HG02870 (cell line): ENCODE measurements at regions not wholly inside any gene's neighbourhood (a gene's known extent, or its start where the extent isn't known, plus 50 kb on each side); places are given as distances from the start of the nearest gene placed in this dataset.
"Not testable (repeated sequence)": the region's sequence is repeated elsewhere in the genome, so short reads cannot be mapped to it uniquely, and the experiment has no call there.

ENCODE experiments used
- ATAC-seq: cut with Tn5 transposase; IDR thresholded peaks from one replicate; pipeline ENCODE4 v1.9.1; 2021; ENCODE audit warnings: mild to moderate bottlenecking, moderate library complexity; ENCODE audit not compliant: unreplicated experiment

DNA sequence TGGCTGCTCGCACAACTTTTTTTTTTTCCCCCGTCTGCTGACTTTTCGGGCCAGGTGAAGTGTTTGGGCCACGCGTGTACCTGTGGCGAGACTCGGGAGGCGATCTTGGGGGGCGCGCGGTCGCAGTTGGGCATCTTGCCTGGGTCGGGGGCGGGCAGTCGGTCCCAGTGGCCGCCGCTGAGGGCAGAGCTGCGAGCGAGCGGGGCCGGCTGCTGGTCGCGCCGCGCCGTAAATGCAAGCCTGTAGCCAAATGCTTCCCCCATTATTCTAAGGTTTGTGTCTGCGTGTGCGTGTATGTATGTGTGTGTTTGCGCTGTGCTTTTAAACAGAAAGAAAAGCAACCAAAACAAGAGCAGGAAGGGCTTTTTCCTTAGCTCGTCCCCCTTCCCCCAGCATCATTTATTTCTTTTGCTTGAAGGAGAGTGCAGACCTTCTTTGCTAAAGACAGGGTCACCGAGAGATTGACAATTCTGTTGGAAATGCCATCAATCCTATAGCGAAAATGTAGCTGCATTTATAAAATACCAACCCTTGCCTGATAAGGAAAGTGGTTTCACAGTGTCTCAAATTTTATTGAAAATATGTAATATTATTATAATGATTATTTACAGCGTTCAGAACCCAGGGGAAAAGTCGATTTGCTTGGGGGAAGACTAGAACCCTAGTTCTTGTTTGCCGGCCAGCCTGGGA is 143.2 kb upstream of the ZNF536 start:
- ATAC-seq = no peak

DNA sequence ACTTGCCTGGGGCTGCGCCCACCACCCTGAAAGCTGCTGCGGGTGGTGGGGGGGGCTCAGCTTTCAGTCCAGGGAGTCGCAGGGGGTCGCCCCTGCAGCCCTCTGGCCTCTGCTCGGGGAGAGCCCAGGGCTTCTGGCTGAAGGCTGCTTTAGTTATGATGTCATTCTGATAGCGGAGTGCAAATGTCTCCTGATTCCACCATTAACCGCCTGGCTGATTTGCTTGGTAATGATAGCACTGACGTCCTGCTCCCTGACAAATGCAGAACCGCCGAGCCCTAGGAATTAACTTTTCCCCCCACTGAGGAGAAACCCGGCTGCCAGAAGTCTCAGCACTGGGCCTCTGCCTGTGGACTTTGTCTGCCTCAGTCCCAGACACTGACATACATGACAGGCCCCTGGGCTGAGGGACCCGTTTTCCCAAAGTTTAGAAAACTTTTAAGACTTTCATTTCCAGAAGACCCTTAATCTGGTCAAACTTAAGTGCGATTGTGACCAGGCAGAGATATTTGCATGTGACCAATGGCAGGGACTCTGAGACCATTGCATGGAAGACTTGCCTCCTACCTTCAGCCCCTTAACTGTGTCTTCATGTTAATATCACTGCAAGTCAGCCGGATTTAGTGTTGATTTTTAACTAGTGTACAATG is 142.5 kb upstream of the ZNF536 start:
- no peak for ATAC-seq

DNA sequence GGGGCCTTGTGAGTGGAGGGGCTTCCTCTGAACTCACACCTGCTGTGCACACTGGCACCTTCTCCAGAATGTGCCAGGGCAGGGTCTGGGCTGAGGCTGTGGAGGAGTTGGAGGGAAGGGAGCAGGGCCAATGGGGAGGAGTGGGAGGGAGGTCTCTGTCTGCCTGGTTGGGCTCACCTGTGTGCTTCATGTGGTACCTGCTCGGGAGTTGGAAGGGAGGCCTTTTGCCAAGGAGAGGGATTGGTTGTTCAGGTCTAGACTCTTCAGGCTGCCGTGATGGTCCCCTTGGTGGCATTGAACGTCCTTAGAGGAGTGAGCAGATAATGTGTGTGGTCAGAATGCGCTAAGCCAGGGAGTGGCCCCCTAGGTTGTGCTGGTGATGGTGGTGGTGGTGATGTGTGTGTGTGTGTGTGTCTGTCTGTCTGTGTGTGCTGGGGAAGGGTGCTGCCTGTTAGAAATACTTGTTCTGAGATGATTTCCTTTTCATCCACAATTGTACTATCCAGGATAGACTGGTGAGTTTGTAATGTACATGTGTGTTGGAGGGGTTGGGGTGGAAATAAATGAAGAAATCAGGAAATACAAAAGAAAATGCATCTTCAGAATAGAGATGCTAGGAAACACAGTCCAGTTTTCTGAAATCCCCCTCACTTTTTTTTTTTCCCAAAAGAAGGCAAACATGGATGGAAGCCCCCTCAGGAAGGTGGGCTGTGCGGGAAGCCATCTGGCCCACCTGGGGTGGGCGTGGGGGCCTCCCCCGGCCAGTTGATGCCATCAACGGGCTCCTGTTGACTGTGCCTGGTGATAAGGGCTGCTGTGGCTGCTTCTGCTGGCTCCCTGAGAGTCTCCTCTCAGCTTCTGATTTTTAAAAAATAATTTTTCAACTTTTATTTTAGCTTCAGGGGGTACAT is 140.5 kb upstream of the ZNF536 start:
- no peak for ATAC-seq

DNA sequence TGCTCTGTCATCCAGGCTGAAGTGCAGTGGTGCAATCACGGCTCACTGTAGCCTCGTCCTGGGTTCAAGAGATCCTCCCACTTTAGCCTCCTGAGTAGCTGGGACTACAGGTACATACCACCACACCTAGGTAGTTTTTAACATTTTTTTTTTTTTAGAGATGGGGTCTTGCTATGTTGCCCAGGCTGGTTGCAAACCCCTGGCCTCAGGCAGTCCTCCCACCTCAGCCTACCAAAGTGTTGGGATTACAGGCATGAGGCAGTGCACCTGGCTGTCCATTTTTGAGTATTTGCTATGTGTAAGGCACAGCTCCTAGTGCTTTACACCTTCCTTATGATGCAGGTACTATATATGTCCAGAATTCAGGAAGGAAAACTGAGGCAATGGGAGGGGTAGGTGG is 138.8 kb upstream of the ZNF536 start:
- ATAC-seq = no peak

DNA sequence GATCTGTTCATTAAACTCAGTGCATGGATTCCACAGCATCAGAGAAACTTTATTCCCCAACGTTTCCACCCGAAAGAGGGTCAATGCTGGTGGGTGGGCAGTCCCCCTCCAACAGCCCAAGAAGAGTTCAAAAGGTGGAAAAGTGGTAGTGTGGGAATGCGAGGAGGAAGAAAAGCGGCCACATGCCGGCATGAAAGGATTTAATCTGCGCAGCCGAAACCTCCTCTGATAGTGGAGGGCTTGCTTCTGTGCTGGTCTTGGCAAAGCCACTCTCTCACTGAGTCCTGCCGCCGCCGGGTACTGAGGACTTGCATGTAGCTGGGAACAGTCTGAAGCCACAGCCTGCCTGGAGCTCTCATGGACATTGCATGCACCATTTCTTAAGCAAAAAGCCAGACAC is 136.2 kb upstream of the ZNF536 start:
- ATAC-seq = no peak

DNA sequence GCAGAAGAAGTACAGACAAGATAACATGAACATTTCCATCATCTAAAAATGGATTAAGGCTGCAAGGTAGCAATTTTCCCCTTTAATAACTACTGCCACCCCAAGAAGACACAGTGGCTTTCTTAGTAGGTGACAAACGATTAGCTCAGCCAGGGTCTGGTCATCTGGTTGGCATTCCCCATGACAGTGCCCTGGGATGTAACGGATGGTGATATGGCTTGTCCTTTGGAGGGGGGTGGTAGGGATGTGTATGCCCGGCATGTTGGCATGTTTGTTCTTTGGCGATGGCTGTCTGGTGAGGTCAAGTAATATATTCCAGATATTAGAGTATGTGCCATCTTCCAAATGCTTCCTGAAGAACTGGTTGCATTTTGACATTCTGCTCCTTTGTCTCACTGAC is 135.6 kb upstream of the ZNF536 start:
- no peak for ATAC-seq

DNA sequence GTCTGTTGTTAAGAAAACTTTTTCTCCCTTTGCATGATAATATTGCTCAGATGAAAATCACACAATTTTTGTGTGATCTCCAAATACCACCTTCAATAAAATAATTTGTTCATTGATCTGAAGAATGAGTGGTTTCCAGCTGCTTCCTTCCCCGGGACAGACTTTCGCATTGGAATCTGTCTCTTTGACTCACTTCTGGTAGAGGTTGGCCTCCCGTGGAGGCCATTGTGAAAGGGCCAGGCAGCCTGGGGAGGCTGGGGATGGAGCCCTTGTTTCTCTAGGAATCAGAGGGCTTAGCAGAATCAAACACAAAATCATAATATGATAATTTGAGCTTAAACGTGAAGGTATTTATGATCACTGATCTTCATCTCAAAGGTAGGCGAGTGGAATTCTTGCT is 135.0 kb upstream of the ZNF536 start:
- no peak for ATAC-seq

DNA sequence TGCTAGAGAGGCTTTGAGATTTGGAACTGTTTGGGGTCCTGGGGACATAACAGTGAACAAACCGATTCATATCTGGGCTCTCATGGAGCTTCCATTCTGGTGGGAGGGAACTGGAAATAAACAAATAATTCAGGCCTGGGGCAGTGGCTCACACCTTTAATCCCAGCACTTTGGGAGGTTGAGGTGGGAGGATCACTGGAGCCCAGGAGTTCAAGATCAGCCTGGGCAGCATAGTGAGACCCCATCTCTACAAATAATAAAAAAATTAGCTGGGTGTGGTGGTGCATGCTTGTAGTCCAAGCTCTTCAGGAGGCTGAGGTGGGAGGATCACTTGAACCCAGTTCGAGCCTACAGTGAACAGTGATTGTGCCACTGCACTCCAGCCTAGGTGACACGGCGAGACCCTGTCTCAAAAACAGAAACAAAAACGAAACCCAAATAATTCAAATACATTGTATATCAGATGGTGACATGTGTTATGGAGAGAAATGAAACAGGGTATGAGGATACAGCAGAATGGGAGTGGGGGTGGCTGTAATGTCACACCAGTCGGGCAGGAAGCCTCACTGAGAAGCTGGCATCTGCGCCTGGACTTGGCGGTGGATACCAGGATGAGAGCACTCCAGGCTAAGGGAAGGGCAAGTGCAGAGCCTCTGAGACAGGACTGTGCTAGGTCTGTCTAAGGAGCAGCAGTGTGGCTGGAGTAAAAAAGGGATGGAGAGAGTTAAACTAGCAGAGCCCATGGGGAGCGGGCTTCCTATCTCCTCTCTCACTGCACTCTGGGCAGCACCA is 131.1 kb upstream of the ZNF536 start:
- no peak for ATAC-seq

DNA sequence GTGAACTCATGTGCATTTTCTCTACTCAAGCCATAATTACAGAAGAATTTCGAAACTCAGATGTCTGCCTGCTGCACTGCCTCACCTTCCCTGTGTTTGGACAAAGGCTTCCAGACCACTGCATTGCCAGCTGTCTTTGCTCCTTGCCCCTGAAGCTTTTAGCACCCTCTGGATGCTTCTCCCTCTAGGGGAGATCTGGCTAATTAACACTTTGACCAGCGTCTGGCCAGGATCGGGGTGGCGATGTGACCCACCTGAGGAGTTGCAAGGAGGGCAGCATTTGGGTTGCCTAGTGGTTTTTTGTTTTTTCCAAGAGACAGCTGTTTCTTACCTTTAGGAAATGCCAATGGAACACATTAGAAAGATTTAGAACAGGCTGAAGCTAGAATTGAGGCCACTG is 127.7 kb upstream of the ZNF536 start:
- no peak for ATAC-seq

DNA sequence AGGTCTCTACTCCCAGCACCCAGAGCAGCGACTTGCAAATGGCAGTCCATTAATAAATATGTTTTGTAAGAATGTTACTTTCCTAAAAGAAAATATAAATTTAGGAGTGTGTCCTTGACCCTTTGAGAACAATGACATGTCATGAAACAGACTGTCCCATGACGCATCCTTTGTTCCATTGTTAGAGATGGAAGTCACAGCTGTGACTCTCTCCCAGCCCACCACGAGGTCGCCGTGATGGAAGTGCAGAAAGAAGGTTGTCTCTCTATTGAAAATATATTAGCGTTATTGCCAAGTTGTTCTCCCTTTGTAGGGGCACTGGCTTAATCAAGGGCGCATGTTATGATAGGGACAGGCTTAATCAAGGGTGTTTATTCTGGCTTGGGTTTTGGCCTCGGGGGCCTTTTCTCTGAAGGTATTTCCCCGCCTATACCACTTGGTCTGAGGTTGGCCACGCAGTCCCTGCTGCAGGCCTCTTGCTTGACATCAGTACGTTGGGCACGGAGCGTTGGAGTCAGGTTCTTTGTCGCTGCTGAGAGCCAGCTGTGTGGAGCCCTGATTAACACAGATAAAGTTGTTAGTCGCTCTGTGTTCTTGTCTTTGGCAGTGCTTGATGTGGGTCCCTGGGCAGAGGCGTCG is 126.7 kb upstream of the ZNF536 start:
- ATAC-seq = no peak

DNA sequence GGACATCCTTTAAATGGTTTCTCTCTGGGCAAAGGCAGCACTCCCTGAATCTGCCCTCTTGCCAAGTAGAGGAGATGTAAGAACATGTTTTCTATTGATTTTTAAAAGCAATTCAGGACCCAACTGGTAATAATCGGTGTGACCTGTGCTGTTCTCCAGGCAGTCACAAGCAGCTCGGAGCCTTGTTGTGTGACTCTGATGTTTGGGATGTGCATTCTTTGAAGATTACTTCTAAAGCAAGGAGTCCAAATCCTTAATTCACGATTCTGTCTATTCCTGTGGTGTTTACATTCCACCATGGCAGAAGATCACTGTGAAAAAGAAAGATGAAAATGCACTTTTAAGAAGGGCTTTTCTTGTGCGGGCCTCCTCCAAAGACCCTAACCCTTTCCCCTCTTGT is 122.3 kb upstream of the ZNF536 start:
- ATAC-seq = no peak

DNA sequence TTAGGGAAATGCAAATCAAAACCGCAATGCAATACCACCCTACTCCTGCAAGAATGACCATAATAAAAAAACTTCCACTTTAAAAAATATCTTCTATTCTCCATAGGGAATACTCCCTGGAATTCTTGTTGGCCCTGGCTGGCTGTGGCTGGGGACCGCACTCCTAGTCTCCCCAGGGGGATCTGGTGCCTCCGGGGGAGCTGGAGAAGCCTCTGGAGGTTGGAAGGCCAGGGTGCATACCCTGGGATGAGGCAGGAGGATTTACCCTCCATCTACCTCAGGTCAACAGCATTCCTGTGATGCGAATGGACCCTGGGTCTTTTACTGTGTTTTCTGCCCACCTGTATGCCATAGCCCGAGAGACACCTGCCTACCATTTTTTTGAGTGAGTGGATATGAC is 120.0 kb upstream of the ZNF536 start:
- no peak for ATAC-seq

DNA sequence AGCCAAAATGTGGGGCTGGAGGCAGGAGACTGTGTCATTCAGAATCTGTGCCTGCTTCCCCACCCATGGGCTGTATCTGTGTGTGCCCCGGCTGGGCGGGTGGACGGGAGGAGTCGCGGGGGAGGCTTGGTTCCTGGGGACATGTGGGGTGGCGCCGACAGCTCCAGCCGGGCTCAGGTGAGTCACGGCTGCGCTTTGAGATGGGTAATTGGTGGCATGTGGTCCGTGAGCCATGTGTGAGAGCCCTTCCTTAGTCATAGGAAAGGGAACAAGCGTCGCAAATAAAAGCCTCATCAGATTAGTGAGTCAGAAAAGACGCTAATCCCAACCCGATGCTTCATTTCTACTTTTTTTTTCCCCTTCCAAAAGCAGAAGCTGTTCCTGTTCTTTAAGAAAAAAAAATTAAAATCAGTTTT is 118.6 kb upstream of the ZNF536 start:
- no peak for ATAC-seq

DNA sequence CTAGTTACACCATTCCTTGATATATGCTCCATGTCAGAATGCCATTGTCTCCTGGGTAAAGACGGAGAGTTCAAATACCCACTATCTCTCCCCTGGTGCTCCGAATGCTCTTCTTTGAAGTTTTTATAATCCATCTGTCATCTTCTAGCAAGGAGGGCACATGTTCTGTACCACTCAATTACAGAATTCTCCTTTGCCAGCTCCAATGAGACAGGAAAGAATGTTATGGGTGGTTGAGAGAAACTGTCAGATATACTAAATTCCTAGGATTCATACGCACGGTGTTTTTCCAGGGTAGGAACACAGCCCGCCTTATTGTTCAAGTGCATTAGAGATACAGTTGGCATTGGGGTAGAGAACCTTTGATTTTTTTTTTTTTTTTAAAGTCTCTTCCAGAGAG is 118.0 kb upstream of the ZNF536 start:
- ATAC-seq = no peak

DNA sequence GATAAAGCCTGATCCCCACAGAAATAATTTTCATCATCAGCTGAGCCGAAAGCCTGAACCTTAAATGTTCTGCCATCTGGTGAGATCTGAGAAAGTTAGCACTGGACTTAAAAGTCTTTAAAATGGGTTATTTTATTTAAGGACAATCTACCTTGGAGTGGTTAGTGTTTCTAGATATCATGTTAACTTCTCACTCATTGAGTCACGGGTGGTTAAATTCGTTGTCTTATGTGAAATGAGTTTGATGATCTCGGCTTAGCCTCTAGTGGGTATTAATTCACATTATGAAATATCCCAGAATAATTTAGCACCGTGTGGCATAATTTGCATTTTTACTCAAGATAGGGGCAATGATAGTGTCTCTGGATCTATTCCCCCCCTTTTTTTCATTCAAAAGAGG is 117.4 kb upstream of the ZNF536 start:
- no peak for ATAC-seq

DNA sequence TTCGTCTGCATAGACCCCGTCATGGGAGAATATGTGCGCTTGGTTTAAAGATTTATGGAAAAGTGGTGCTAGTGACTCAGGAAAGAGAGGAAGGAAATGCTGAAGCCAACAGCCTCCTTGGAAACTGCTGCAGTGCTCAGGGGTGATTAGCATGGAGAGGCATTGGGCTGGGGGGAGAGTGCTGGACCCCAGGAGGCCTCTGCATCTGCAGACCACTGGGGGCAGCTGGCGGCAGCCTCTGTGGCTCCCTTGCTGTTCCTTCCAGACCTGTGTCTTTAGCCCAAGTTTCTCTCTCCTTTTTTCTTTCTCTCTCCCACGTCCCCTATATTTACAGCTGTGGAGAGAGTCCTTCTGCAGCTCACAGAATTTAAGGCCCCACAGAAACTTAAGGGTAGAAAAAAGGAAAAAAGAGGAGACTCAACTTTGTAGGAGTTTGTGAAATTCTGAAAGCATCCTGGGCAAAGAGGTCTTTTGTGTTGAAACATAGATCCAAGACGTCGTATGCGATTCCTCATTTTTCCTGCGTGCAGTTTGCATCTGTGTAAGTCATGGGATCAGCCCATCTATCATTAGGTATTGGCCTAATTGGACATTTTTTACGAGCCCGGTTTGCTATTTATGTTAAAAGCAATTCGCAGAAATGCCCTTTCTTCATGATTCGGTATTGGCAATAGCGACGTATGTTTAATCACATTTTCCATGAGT is 116.2 kb upstream of the ZNF536 start:
- no peak for ATAC-seq

DNA sequence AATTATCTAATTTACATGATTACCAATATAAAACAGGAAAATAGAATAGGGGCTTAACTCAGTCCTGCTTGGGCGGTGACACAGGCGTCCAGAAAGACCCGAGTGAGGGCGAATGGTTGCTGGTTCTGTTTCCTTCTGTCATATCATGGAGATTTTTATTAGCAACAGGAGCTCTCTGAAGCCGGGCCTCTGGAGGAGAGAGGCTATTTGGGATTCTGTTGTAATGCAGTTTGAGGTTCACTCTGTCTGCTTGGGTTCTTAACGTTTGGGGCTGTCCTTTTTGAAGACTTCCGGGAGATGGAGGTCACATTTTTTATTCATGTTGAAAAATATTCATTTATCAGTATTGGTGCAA is 115.7 kb upstream of the ZNF536 start:
- no peak for ATAC-seq

DNA sequence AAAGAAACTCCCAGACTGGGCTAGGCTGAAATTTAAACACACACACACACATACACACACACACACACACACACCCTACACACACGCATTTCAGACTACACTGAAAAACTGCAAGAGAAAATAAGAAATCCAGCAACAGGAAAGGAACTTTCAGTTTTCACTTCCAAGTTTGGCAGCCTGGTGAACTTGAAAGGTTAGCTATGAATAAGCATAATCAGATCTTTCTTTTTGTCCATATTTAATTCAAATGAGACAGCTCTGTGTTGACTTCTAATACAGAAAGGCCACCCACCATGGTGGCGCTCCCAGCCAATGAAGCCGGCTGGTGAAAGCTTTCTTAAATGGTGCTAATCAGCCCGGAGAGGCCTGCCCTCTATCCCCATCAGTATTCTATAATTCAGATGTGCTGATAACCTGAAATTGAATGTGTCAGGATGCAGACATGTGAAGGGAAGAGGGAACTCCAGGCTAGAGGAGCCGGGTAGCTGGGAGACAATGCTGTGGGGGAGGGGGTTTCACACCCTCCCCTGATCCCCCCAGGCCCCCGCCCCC is 108.3 kb upstream of the ZNF536 start:
- ATAC-seq = no peak

DNA sequence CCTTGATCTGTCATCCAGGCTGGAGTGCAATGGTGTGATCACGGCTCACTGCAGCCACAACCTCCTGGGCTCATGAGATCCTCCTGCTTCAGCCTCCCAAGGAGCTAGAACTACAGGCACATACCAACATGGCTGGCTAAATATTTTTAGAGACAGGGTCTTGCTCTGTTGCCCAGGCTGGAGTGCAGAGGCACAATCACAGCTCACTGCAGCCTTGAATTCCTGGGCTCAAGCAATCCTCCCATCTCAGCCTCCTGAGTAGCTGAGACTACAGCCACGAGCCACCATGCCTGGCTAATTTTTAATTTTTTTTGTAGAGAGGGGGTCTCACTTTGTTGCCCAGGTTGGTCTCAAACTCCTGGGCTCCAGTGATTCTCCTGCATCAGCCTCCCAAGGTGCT is 106.3 kb upstream of the ZNF536 start:
- not testable (repeated sequence) for ATAC-seq

DNA sequence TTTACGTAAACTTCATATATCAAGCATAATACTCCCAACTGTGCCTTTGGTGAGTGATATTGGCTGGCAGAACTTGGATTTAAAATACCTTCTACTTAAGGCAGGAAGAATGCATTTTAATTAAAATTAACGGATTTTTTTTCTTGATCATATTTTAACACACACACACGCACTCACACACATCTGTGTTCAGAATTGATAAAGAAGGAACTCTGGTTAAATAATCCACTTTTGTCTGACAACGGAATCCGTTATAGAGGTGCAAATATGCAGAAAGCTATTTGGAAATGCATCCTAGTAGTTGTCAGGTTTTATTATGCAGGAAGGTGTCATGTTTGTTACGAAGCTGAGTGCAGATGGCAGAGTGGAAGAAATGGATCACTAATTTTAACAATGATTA is 105.5 kb upstream of the ZNF536 start:
- no peak for ATAC-seq
